C4-2B (cell line): ENCODE measurements at regions not wholly inside any gene's neighbourhood (a gene's known extent, or its start where the extent isn't known, plus 50 kb on each side); places are given as distances from the start of the nearest gene placed in this dataset.

Experiments
- H3K27ac ChIP-seq: fragments of 450-650 bp; 2 replicates; pipeline ENCODE4 v1.5.1; 2017
- ZFX ChIP-seq: fragments of 450-650 bp; IDR thresholded peaks from 2 replicates; pipeline ENCODE4 v1.6.1; 2017
- TF ChIP-seq, protein P1 (sequence below): fragments of 450-650 bp; conservative IDR thresholded peaks from 2 replicates; pipeline ENCODE4 v1.5.1; 2017; ENCODE audit warnings: mild to moderate bottlenecking

DNA sequence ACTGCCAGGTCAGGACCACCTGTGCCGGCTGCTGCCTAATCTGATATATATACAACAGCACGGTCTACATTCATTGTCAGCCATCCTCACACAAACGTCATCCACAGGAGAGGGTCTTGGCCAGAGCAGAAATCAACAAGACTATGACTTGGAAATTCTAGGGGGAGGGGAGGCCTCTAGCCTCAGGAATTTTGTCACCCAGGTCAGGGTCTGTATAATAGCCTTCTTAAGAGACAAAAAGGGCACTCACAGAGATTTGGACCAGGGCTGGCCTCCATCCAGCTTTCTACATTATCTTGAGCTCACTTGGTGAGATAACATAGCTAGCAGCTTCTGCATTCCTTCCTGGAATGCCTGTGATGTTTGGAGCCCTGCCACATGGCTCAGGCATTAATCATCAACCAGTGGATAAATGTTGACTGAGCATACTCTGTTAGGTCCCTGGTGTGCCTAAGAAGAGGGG, 50.4 kb upstream of the CTIF start:
- TF ChIP-seq, protein P1, sequence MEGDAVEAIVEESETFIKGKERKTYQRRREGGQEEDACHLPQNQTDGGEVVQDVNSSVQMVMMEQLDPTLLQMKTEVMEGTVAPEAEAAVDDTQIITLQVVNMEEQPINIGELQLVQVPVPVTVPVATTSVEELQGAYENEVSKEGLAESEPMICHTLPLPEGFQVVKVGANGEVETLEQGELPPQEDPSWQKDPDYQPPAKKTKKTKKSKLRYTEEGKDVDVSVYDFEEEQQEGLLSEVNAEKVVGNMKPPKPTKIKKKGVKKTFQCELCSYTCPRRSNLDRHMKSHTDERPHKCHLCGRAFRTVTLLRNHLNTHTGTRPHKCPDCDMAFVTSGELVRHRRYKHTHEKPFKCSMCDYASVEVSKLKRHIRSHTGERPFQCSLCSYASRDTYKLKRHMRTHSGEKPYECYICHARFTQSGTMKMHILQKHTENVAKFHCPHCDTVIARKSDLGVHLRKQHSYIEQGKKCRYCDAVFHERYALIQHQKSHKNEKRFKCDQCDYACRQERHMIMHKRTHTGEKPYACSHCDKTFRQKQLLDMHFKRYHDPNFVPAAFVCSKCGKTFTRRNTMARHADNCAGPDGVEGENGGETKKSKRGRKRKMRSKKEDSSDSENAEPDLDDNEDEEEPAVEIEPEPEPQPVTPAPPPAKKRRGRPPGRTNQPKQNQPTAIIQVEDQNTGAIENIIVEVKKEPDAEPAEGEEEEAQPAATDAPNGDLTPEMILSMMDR, result no peak
- no peak for TF ChIP-seq ZFX
- H3K27ac ChIP-seq, result no peak overlapping the region

DNA sequence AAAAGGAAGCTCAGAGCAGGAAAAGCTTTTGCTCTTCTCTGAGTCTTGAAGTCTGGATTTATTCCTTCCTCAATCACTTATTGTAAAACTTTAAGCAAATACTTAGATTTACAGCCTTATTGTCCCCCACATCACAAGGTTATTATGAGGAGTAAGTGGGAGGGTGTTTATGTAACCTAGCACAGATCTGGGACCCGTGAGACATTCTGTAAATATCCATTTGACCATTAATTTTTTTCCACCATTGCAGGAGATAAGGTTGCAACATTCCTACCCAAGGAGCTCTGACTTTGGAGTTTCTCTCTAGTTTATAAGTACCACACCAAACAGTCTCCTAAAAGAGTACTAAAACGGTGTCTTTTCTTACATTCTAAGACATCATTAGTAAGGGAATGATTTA, 52.1 kb upstream of the CTIF start:
- TF ChIP-seq ZFX, result no peak
- TF ChIP-seq, protein P1, result no peak
- H3K27ac ChIP-seq, result no peak overlapping the region

DNA sequence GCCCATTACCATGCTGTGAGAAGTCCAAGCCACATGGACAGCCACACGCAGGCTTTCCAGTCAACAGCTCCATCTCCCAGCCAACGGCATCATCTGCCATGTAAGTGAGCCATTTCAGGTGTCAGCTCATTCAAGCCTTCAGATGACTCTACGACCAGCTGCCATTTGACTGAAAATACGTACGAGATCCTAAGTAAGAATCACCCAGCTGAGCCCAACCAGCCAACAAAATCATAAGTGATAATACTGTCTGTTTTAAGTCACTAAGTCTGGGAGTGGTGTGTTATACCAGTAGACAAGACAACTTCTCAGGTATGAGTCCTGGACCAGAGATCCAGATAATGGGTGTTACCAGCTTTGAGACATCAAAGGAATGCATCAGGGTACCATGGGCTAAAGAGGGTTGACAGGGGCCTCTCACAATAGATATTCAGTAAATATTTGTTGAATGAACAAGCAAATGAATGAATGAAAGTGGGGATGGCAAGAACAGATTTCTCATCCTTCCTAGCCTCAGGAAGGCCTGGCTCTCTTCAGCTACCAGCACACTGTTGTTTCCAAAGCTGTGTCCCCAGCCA, 52.9 kb upstream of the CTIF start:
- H3K27ac ChIP-seq, result no peak overlapping the region
- no peak for TF ChIP-seq ZFX
- TF ChIP-seq, protein P1, result no peak

DNA sequence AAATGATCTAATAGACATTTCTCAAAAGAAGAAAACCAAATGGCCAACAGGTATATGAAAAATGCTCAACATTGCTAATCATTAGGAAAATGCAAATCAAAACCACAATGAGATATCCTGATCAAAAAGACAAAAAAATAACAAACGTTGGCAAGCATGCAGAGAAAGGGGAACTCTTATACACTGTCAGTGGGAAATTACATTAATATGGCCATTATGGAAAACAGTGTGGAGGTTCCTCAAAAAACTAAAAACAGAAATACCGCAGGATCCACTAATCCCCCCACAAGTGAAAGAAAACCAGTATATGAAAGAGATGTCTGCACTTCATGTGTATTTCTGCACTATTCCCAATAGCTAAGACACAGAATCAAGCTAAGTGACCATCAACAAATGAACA, 57.7 kb upstream of the CTIF start:
- H3K27ac ChIP-seq, result no peak overlapping the region
- no peak for TF ChIP-seq ZFX
- TF ChIP-seq, protein P1, result no peak

DNA sequence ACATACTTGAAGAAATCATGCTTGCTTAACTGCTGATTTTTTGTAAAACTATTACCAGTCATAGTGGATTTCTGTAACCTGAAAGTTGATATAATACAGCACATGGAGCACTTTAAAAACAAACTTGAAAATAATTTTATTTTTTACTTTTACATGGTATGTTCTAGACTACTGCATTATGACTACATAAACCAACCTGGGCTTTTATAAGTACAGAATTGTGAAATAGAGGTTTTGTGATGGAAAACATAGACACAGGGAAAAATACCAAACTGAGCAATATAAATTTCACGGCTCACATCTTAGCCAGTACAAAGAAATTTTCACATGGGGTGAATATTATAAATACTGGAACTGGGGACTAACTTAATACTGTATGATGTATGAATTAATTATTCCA, 59.3 kb upstream of the CTIF start:
- TF ChIP-seq, protein P1, result no peak
- no peak for TF ChIP-seq ZFX
- no peak overlapping the region for H3K27ac ChIP-seq

DNA sequence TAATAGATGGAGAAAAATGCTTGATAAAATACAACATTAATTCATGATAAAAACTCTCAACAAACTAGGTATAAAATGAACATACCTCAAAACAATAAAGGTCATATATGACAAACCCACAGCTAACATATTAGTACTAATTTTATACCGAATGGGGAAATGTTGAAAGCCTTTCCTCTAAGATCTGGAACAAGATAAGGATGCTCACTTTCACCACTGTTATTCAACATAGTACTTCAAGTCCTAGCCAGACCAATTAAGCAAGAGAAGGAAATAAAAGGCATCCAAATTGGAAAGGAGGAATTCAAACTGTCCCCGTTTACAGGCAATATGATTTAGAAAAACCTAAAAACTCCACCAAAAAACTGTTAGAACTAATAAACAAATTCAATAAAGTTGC, 61.5 kb upstream of the CTIF start:
- TF ChIP-seq ZFX, result no peak
- TF ChIP-seq, protein P1, result no peak
- H3K27ac ChIP-seq, result no peak overlapping the region

DNA sequence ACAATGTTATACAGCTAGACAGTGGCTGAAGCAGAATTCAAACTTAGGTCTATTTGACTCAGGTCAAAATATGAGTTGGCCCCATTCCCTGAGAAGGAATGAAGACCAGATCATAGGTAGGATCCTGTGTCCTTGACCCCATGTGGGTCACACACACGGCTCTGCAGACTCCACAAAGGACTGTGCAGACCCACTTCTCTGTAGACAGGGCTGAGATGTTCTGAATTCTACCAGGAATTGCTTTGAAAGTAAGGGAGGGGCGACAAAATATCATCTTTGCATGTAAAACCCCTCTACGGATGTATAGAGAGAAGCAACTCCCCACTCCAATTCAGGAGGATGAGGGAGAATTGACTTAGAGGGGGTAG, 62.3 kb upstream of the CTIF start:
- TF ChIP-seq, protein P1, result no peak
- TF ChIP-seq ZFX, result no peak
- no peak overlapping the region for H3K27ac ChIP-seq
